BLaER1 treated with 17β-estradiol and CSF1 and Interleukin-3, amounts not matched to agents 10 nM and 100 nM (cell line): ENCODE measurements at regions not wholly inside any gene's neighbourhood (a gene's known extent, or its start where the extent isn't known, plus 50 kb on each side); places are given as distances from the start of the nearest gene placed in this dataset.

Experiments used
- H3K27ac ChIP-seq, 11 experiments: shearing (Covaris generic); formaldehyde crosslinking; 2 replicates each; pipeline ENCODE4 v1.8.1; 2022
- H3K27me3 ChIP-seq, 11 experiments: shearing (Covaris generic); formaldehyde crosslinking; 2 replicates each; pipeline ENCODE4 v1.8.1; 2022
- H3K36me3 ChIP-seq, 11 experiments: shearing (Covaris generic); formaldehyde crosslinking; 2 replicates each; pipeline ENCODE4 v1.8.1; 2022
- H3K4me1 ChIP-seq, 10 experiments: shearing (Covaris generic); formaldehyde crosslinking; 2 replicates each; pipeline ENCODE4 v1.8.1; 2022
- H3K4me2 ChIP-seq, 11 experiments: shearing (Covaris generic); formaldehyde crosslinking; 2 replicates each; pipeline ENCODE4 v1.8.1; 2022
- H3K4me3 ChIP-seq, 10 experiments: shearing (Covaris generic); formaldehyde crosslinking; 2 replicates each; pipeline ENCODE4 v1.8.1; 2022
- H3K9ac ChIP-seq, 11 experiments: shearing (Covaris generic); formaldehyde crosslinking; 2 replicates each; pipeline ENCODE4 v1.8.1; 2022
- H3K9me3 ChIP-seq, 11 experiments: shearing (Covaris generic); formaldehyde crosslinking; replicated peaks in 1 of 11; 2 replicates each; pipeline ENCODE4 v1.8.1; 2022
- H4K20me1 ChIP-seq, 11 experiments: shearing (Covaris generic); formaldehyde crosslinking; 2 replicates each; pipeline ENCODE4 v1.8.1; 2022
- Cebpa-rat ChIP-seq, 11 experiments: shearing (Covaris generic); IDR thresholded peaks; 2 replicates each; pipeline ENCODE4 v1.8.1; 2022

GRCh38 chr4:164027805-164028204 lies 533.3 kb downstream of the TMA16 start:
- H3K27ac ChIP-seq = no peak overlapping the region
- H3K36me3 ChIP-seq = no peaks in the 10 kb centered on the region
- no peak overlapping the region for H3K4me2 ChIP-seq
- no peaks in the 10 kb centered on the region for H3K4me1 ChIP-seq
- H3K9ac ChIP-seq = no peak overlapping the region
- peaks cover 8 to 22% (median 13%) of the 10 kb centered on the region in 11 experiments; a peak in 18 of 22 replicates for H3K9me3 ChIP-seq
- H3K4me3 ChIP-seq = no peak overlapping the region
- TF ChIP-seq Cebpa-rat (IDR thresholded peaks at IDR 0.05) = no peak
- no peaks in the 10 kb centered on the region for H3K27me3 ChIP-seq
- no peaks in the 10 kb centered on the region for H4K20me1 ChIP-seq

- Histone ChIP-seq H4K20me1 (no peaks in the 10 kb centered on the region), H3K27me3 (no peaks in the 10 kb centered on the region), H3K9me3 (peaks cover 26 to 34% (median 29%) of the 10 kb centered on the region in 11 experiments), H3K27ac (no peak overlapping the region), H3K9ac (no peak overlapping the region), H3K4me2 (no peak overlapping the region), H3K4me3 (no peak overlapping the region), H3K36me3 (no peaks in the 10 kb centered on the region; a peak in 1 of 22 replicates), H3K4me1 (no peaks in the 10 kb centered on the region)
- TF ChIP-seq Cebpa-rat (IDR thresholded peaks at IDR 0.05) = no peak
These were observed 545.0 kb downstream of the TMA16 start for GRCh38 chr4:164039482-164039881.

GRCh38 chr4:164056426-164057142 lies 562.1 kb downstream of the TMA16 start:
- Histone ChIP-seq H3K9ac (no peak overlapping the region), H3K4me3 (no peak overlapping the region), H3K4me2 (no peak overlapping the region), H4K20me1 (no peaks in the 10 kb centered on the region), H3K27me3 (no peaks in the 10 kb centered on the region), H3K36me3 (no peaks in the 10 kb centered on the region), H3K9me3 (no peaks in the 10 kb centered on the region), H3K4me1 (no peaks in the 10 kb centered on the region), H3K27ac (no peak overlapping the region)
- no peak for TF ChIP-seq Cebpa-rat (IDR thresholded peaks at IDR 0.05)

- Histone ChIP-seq H3K9me3 (no peaks in the 10 kb centered on the region), H3K27ac (no peak overlapping the region), H3K36me3 (no peaks in the 10 kb centered on the region), H3K9ac (no peak overlapping the region), H3K4me2 (no peak overlapping the region), H3K4me3 (no peak overlapping the region), H3K4me1 (no peaks in the 10 kb centered on the region), H4K20me1 (no peaks in the 10 kb centered on the region), H3K27me3 (no peaks in the 10 kb centered on the region)
- no peak for TF ChIP-seq Cebpa-rat (IDR thresholded peaks at IDR 0.05)
These were observed 564.4 kb downstream of the TMA16 start for GRCh38 chr4:164058776-164059445.

GRCh38 chr4:164060456-164060855 lies 566.0 kb downstream of the TMA16 start:
- no peak for TF ChIP-seq Cebpa-rat (IDR thresholded peaks at IDR 0.05)
- no peaks in the 10 kb centered on the region for H3K36me3 ChIP-seq
- no peak overlapping the region for H3K27ac ChIP-seq
- H3K27me3 ChIP-seq = no peaks in the 10 kb centered on the region
- H3K9ac ChIP-seq = no peak overlapping the region
- no peaks in the 10 kb centered on the region for H3K4me1 ChIP-seq
- H3K4me2 ChIP-seq = no peak overlapping the region
- H3K9me3 ChIP-seq = no peaks in the 10 kb centered on the region
- H4K20me1 ChIP-seq = no peaks in the 10 kb centered on the region
- no peak overlapping the region for H3K4me3 ChIP-seq

GRCh38 chr4:164068392-164068791 lies 573.9 kb downstream of the TMA16 start:
- TF ChIP-seq Cebpa-rat (IDR thresholded peaks at IDR 0.05) = no peak
- H3K27me3 ChIP-seq = no peaks in the 10 kb centered on the region
- H3K9me3 ChIP-seq = peaks cover 20 to 31% (median 27%) of the 10 kb centered on the region in 11 experiments
- H3K36me3 ChIP-seq = no peaks in the 10 kb centered on the region
- H3K9ac ChIP-seq = no peak overlapping the region
- no peak overlapping the region for H3K27ac ChIP-seq
- H4K20me1 ChIP-seq = no peaks in the 10 kb centered on the region
- no peak overlapping the region for H3K4me2 ChIP-seq
- H3K4me1 ChIP-seq = no peaks in the 10 kb centered on the region
- H3K4me3 ChIP-seq = no peak overlapping the region

- Histone ChIP-seq H4K20me1 (no peaks in the 10 kb centered on the region), H3K4me1 (no peaks in the 10 kb centered on the region), H3K27me3 (no peaks in the 10 kb centered on the region), H3K27ac (no peak overlapping the region), H3K36me3 (no peaks in the 10 kb centered on the region), H3K4me2 (no peak overlapping the region), H3K9me3 (peaks cover 20 to 31% (median 27%) of the 10 kb centered on the region in 11 experiments), H3K4me3 (no peak overlapping the region), H3K9ac (no peak overlapping the region)
- no peak for TF ChIP-seq Cebpa-rat (IDR thresholded peaks at IDR 0.05)
These were observed 576.1 kb downstream of the TMA16 start for GRCh38 chr4:164070625-164071024.

- Histone ChIP-seq H3K27me3 (no peaks in the 10 kb centered on the region), H3K9ac (no peak overlapping the region), H3K4me1 (no peaks in the 10 kb centered on the region), H3K4me3 (no peak overlapping the region), H3K9me3 (no peaks in the 10 kb centered on the region), H3K36me3 (no peaks in the 10 kb centered on the region), H4K20me1 (no peaks in the 10 kb centered on the region), H3K27ac (no peak overlapping the region), H3K4me2 (no peak overlapping the region)
- TF ChIP-seq Cebpa-rat (IDR thresholded peaks at IDR 0.05) = no peak
These were observed 586.9 kb downstream of the TMA16 start for GRCh38 chr4:164081371-164081770.

- Histone ChIP-seq H3K4me3 (no peak overlapping the region), H3K27ac (no peak overlapping the region), H3K4me1 (no peaks in the 10 kb centered on the region), H3K4me2 (no peak overlapping the region), H4K20me1 (no peaks in the 10 kb centered on the region), H3K36me3 (no peaks in the 10 kb centered on the region), H3K27me3 (no peaks in the 10 kb centered on the region), H3K9me3 (no peaks in the 10 kb centered on the region), H3K9ac (no peak overlapping the region)
- TF ChIP-seq Cebpa-rat (IDR thresholded peaks at IDR 0.05) = no peak
These were observed 587.3 kb downstream of the TMA16 start for GRCh38 chr4:164081801-164082200.

GRCh38 chr4:164087733-164088132 lies 593.2 kb downstream of the TMA16 start:
- no peak overlapping the region for H3K27ac ChIP-seq
- no peaks in the 10 kb centered on the region for H3K9me3 ChIP-seq
- TF ChIP-seq Cebpa-rat (IDR thresholded peaks at IDR 0.05) = no peak
- no peak overlapping the region for H3K9ac ChIP-seq
- no peaks in the 10 kb centered on the region for H3K4me1 ChIP-seq
- H4K20me1 ChIP-seq = no peaks in the 10 kb centered on the region
- no peaks in the 10 kb centered on the region for H3K36me3 ChIP-seq
- no peak overlapping the region for H3K4me3 ChIP-seq
- no peaks in the 10 kb centered on the region for H3K27me3 ChIP-seq
- no peak overlapping the region for H3K4me2 ChIP-seq
